MM.1S (cell line): ENCODE measurements at regions not wholly inside any gene's neighbourhood (a gene's known extent, or its start where the extent isn't known, plus 50 kb on each side); places are given as distances from the start of the nearest gene placed in this dataset.

Experiments
- DNase-seq: peaks from one replicate; pipeline ENCODE4 v3.0.0-alpha.2; 2015
- H2AFZ ChIP-seq: fragments of 300-600 bp; sonication (generic); 2 replicates; pipeline ENCODE4 v1.6.0; 2016; ENCODE audit warnings: antibody characterized with exemption, low read length
- H3F3A ChIP-seq: fragments of 300-600 bp; sonication (generic); 2 replicates; pipeline ENCODE4 v1.6.1; 2016; ENCODE audit warnings: mild to moderate bottlenecking, antibody characterized with exemption, low read length, moderate library complexity, mixed read lengths; ENCODE audit not compliant: insufficient read depth
- H3K27ac ChIP-seq: fragments of 300-600 bp; sonication (generic); 2 replicates; pipeline ENCODE4 v1.5.1; 2016; ENCODE audit warnings: mild to moderate bottlenecking, low read length
- H3K27me3 ChIP-seq: fragments of 300-600 bp; sonication (generic); replicated peaks from 2 replicates; pipeline ENCODE4 v1.6.0; 2016; ENCODE audit warnings: low read length; ENCODE audit not compliant: insufficient read depth
- H3K36me3 ChIP-seq: fragments of 300-600 bp; sonication (generic); replicated peaks from 2 replicates; pipeline ENCODE4 v1.6.1; 2016; ENCODE audit warnings: mild to moderate bottlenecking, low read length, mixed read lengths; ENCODE audit not compliant: insufficient read depth
- H3K4me1 ChIP-seq: fragments of 300-600 bp; sonication (generic); 2 replicates; pipeline ENCODE4 v1.6.1; 2016; ENCODE audit warnings: low read length, mixed read lengths
- H3K4me2 ChIP-seq: fragments of 300-600 bp; sonication (generic); 2 replicates; pipeline ENCODE4 v1.6.0; 2016; ENCODE audit warnings: low read depth, low read length
- H3K4me3 ChIP-seq: fragments of 300-600 bp; sonication (generic); 2 replicates; pipeline ENCODE4 v1.5.1; 2016; ENCODE audit warnings: low read length, mixed read lengths
- H3K79me2 ChIP-seq: fragments of 300-600 bp; sonication (generic); 2 replicates; pipeline ENCODE4 v1.6.1; 2016; ENCODE audit warnings: mixed run types, low read length, mixed read lengths
- H3K9ac ChIP-seq: fragments of 300-600 bp; sonication (generic); 2 replicates; pipeline ENCODE4 v1.6.1; 2016; ENCODE audit warnings: low read length, mixed read lengths
- H3K9me2 ChIP-seq: fragments of 300-600 bp; sonication (generic); replicated peaks from 2 replicates; pipeline ENCODE4 v1.6.1; 2016; ENCODE audit warnings: mild to moderate bottlenecking, low read length, mixed read lengths; ENCODE audit not compliant: insufficient read depth
- H3K9me3 ChIP-seq: fragments of 300-600 bp; sonication (generic); replicated peaks from 2 replicates; pipeline ENCODE4 v1.6.1; 2016; ENCODE audit warnings: mild to moderate bottlenecking, low read length, mixed read lengths; ENCODE audit not compliant: insufficient read depth
- H4K20me1 ChIP-seq: fragments of 300-600 bp; sonication (generic); 2 replicates; pipeline ENCODE4 v1.6.1; 2016; ENCODE audit warnings: mild to moderate bottlenecking, low read length, moderate library complexity, mixed read lengths; ENCODE audit not compliant: insufficient read depth
- EZH2 ChIP-seq: fragments of 300-600 bp; sonication (generic); optimal IDR thresholded peaks from 2 replicates; pipeline ENCODE3; 2017; ENCODE audit warnings: low read depth, mild to moderate bottlenecking, antibody characterized with exemption, low read length, mixed read lengths
- EZH2phosphoT487 ChIP-seq: fragments of 300-600 bp; sonication (generic); IDR thresholded peaks from 2 replicates; pipeline ENCODE4 v1.6.1; 2018; ENCODE audit warnings: antibody characterized with exemption, low read length
- TF ChIP-seq, protein P1 (sequence below): fragments of 300-600 bp; sonication (generic); IDR thresholded peaks from 2 replicates; pipeline ENCODE4 v1.5.1; 2016; ENCODE audit warnings: antibody characterized with exemption, low read length, mixed read lengths

DNA sequence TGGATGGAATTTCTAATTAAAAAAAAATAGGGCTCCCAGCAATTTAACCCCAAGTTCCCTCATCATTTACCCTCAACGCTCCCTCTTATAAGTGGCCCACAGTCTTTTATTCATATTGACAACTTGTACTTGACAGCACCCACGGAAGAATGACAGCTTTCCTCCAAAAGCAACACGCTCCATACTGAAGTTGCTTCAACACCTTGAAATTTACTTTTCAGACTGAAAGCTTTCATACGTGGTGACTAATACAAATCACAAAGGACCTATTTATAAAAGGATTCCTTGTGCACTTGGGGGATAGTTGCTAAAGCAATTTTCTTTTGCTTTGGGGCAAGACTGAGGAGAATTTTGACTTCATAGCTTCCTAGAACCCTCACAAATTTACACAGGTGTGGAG, 1629.4 kb upstream of the SEL1L start:
- Histone ChIP-seq H3K27me3 (no peaks in the 10 kb centered on the region), H3K9ac (no peak overlapping the region)
- TF ChIP-seq, protein P1, sequence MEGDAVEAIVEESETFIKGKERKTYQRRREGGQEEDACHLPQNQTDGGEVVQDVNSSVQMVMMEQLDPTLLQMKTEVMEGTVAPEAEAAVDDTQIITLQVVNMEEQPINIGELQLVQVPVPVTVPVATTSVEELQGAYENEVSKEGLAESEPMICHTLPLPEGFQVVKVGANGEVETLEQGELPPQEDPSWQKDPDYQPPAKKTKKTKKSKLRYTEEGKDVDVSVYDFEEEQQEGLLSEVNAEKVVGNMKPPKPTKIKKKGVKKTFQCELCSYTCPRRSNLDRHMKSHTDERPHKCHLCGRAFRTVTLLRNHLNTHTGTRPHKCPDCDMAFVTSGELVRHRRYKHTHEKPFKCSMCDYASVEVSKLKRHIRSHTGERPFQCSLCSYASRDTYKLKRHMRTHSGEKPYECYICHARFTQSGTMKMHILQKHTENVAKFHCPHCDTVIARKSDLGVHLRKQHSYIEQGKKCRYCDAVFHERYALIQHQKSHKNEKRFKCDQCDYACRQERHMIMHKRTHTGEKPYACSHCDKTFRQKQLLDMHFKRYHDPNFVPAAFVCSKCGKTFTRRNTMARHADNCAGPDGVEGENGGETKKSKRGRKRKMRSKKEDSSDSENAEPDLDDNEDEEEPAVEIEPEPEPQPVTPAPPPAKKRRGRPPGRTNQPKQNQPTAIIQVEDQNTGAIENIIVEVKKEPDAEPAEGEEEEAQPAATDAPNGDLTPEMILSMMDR, result no peak
- TF ChIP-seq EZH2 (no peak), EZH2phosphoT487 (no peak)

DNA sequence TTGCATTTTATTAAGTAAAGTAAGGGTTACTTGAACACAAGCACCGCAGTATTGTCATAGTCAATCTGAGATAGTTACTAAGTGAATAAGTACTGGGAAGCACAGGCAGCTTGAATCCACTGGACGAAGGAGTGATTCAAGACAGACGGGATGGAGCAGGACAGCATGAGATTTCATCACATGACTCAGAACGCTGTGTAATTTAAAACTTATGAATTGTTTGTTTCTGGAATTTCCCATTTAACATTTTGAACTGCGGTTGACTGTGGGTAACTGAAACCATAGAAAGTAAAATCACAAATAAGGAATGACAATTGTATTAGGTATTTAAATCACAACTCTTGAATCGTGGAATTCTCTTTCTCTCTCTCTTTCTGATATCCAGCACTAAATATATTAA, 1630.4 kb upstream of the SEL1L start:
- Histone ChIP-seq H3K27me3 (no peaks in the 10 kb centered on the region), H3K9me2 (no peaks in the 10 kb centered on the region), H4K20me1 (no peaks in the 10 kb centered on the region), H3K79me2 (no peaks in the 10 kb centered on the region), H3K27ac (no peak overlapping the region), H2AFZ (no peak overlapping the region), H3K9me3 (no peaks in the 10 kb centered on the region), H3K4me2 (no peak overlapping the region), H3F3A (no peaks in the 10 kb centered on the region), H3K9ac (no peak overlapping the region), H3K4me3 (no peak overlapping the region), H3K36me3 (no peaks in the 10 kb centered on the region), H3K4me1 (no peaks in the 10 kb centered on the region)
- DNase-seq, result no peak
- TF ChIP-seq EZH2phosphoT487, result no peak
- no peak for TF ChIP-seq EZH2
- TF ChIP-seq, protein P1, result no peak

More for the DNA sequence above, 1629.4 kb upstream of the SEL1L start:
- no peak overlapping the region for H3K27ac ChIP-seq
- no peaks in the 10 kb centered on the region for H3K9me3 ChIP-seq
- no peaks in the 10 kb centered on the region for H3F3A ChIP-seq
- H3K4me2 ChIP-seq, result no peak overlapping the region
- H3K9me2 ChIP-seq, result no peaks in the 10 kb centered on the region
- no peaks in the 10 kb centered on the region for H3K79me2 ChIP-seq
- no peak for DNase-seq
- H3K4me1 ChIP-seq, result no peaks in the 10 kb centered on the region
- no peak overlapping the region for H3K4me3 ChIP-seq
- H3K36me3 ChIP-seq, result no peaks in the 10 kb centered on the region
- H2AFZ ChIP-seq, result no peak overlapping the region
- H4K20me1 ChIP-seq, result no peaks in the 10 kb centered on the region

DNA sequence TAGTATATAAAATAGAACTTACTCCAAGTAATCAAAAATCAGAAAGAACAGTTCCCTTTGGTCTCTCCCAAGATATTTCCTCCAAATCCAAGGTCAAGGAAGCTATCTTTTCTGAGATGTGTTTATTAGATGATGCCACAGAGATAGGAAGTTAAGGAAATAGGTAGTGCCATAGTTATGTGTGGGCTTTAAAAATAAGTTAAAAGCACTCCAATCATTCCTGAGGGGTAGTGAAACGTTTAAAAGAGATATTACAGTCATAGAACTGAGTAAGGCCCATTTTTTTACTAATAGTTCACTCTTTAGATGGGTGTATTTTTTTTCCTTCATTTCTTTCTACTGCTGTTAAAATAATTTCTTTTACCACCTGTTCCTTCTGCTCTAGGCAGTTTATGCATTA, 1630.9 kb upstream of the SEL1L start:
- Histone ChIP-seq H3K4me1 (no peaks in the 10 kb centered on the region), H2AFZ (no peak overlapping the region), H3K79me2 (no peaks in the 10 kb centered on the region), H3K9me3 (no peaks in the 10 kb centered on the region), H3F3A (no peaks in the 10 kb centered on the region), H3K27ac (no peak overlapping the region), H3K4me2 (no peak overlapping the region), H3K4me3 (no peak overlapping the region), H3K36me3 (no peaks in the 10 kb centered on the region), H3K9me2 (no peaks in the 10 kb centered on the region), H3K9ac (no peak overlapping the region), H4K20me1 (no peaks in the 10 kb centered on the region), H3K27me3 (no peaks in the 10 kb centered on the region)
- no peak for TF ChIP-seq EZH2phosphoT487
- TF ChIP-seq, protein P1, result no peak
- TF ChIP-seq EZH2, result no peak
- no peak for DNase-seq
